GM21526 (cell line): ENCODE measurements at regions not wholly inside any gene's neighbourhood (a gene's known extent, or its start where the extent isn't known, plus 50 kb on each side); places are given as distances from the start of the nearest gene placed in this dataset.

Source experiments
- ATAC-seq: cut with Tn5 transposase; IDR thresholded peaks from one replicate; pipeline ENCODE4 v1.9.1; 2021; ENCODE audit warnings: moderate library complexity; ENCODE audit not compliant: unreplicated experiment, low FRiP score

GRCh38 chr1:96329121-96329520 lies 392.5 kb upstream of the PTBP2 start:
- ATAC-seq, result no peak

- ATAC-seq, result no peak
These were observed 390.0 kb upstream of the PTBP2 start for GRCh38 chr1:96331596-96331995.

GRCh38 chr1:96333522-96334235 lies 387.9 kb upstream of the PTBP2 start:
- no peak for ATAC-seq

- ATAC-seq, result no peak
These were observed 387.4 kb upstream of the PTBP2 start for GRCh38 chr1:96334236-96334557.

- ATAC-seq, result no peak
These were observed 383.0 kb upstream of the PTBP2 start for GRCh38 chr1:96338622-96339021.

GRCh38 chr1:96340686-96341085 lies 380.9 kb upstream of the PTBP2 start:
- no peak for ATAC-seq

GRCh38 chr1:96346719-96347118 lies 374.9 kb upstream of the PTBP2 start:
- no peak for ATAC-seq

GRCh38 chr1:96349896-96350295 lies 371.7 kb upstream of the PTBP2 start:
- no peak for ATAC-seq

- ATAC-seq, result no peak
These were observed 368.9 kb upstream of the PTBP2 start for GRCh38 chr1:96352733-96353132.

- ATAC-seq, result no peak
These were observed 366.1 kb upstream of the PTBP2 start for GRCh38 chr1:96355521-96355920.

- no peak for ATAC-seq
These were observed 365.6 kb upstream of the PTBP2 start for GRCh38 chr1:96355961-96356360.

- ATAC-seq, result no peak
These were observed 364.3 kb upstream of the PTBP2 start for GRCh38 chr1:96357141-96357765.

GRCh38 chr1:96358057-96358456 lies 363.5 kb upstream of the PTBP2 start:
- ATAC-seq, result no peak

- ATAC-seq, result no peak
These were observed 361.4 kb upstream of the PTBP2 start for GRCh38 chr1:96360036-96360795.

GRCh38 chr1:96361271-96361856 lies 360.2 kb upstream of the PTBP2 start:
- ATAC-seq, result no peak

- no peak for ATAC-seq
These were observed 359.6 kb upstream of the PTBP2 start for GRCh38 chr1:96361961-96362360.

GRCh38 chr1:96362623-96363022 lies 359.0 kb upstream of the PTBP2 start:
- ATAC-seq, result no peak

- no peak for ATAC-seq
These were observed 357.8 kb upstream of the PTBP2 start for GRCh38 chr1:96363826-96364225.

GRCh38 chr1:96364576-96364975 lies 357.0 kb upstream of the PTBP2 start:
- no peak for ATAC-seq

- ATAC-seq, result no peak
These were observed 356.5 kb upstream of the PTBP2 start for GRCh38 chr1:96365076-96365475.

GRCh38 chr1:96365596-96366390 lies 355.8 kb upstream of the PTBP2 start:
- ATAC-seq, result no peak
